H1 (cell line): ENCODE measurements at regions not wholly inside any gene's neighbourhood (a gene's known extent, or its start where the extent isn't known, plus 50 kb on each side); places are given as distances from the start of the nearest gene placed in this dataset.

Experiments used
- CTCF ChIA-PET: fragments of 300-600 bp; sonication (Branson Sonifier 250); formaldehyde crosslinking; loops from one replicate; lab custom pipeline; 2021; ENCODE audit not compliant: partially characterized antibody; lab: Charles Lee
- POLR2A ChIA-PET: fragments of 300-600 bp; sonication (Branson Sonifier 250); formaldehyde crosslinking; loops from one replicate; lab custom pipeline; 2021; ENCODE audit warnings: inconsistent platforms; ENCODE audit not compliant: partially characterized antibody; lab: Charles Lee
- DNase-seq, 2 experiments: peaks; one replicate each; pipeline versions ENCODE4 v3.0.0 to v3.0.0-alpha.2; 2010 to 2022; ENCODE audit warnings: low spot score in 2 of 2, low read depth in 1 of 2, mixed read lengths in 1 of 2
- FAIRE-seq: peaks from 2 replicates; lab custom pipeline; 2011; peaks lifted over from hg19 to GRCh38; lab: Jason Lieb, UNC
- H2AFZ ChIP-seq: 2 replicates; pipeline ENCODE4 v1.8.1; 2012; ENCODE audit warnings: low read length, inconsistent platforms
- H2AK5ac ChIP-seq: 2 replicates; pipeline ENCODE4 v1.6.1; 2013; ENCODE audit warnings: low read depth, low read length
- H2BK120ac ChIP-seq: replicated peaks from 2 replicates; pipeline ENCODE3; 2013; ENCODE audit warnings: low read depth, low read length, inconsistent platforms
- H2BK12ac ChIP-seq: 2 replicates; pipeline ENCODE4 v1.6.1; 2013; ENCODE audit warnings: low read depth, low read length
- H2BK15ac ChIP-seq: 2 replicates; pipeline ENCODE4 v1.6.1; 2013; ENCODE audit warnings: low read length
- H2BK20ac ChIP-seq: 2 replicates; pipeline ENCODE4 v1.6.1; 2013; ENCODE audit warnings: low read length
- H2BK5ac ChIP-seq: 2 replicates; pipeline ENCODE4 v1.6.1; 2013; ENCODE audit warnings: low read depth, low read length
- H3K14ac ChIP-seq: 2 replicates; pipeline ENCODE4 v1.6.1; 2013; ENCODE audit warnings: inconsistent platforms; ENCODE audit not compliant: insufficient read length
- H3K18ac ChIP-seq: 2 replicates; pipeline ENCODE4 v1.6.1; 2013; ENCODE audit warnings: low read length; ENCODE audit errors: extremely low read depth
- H3K23ac ChIP-seq: 2 replicates; pipeline ENCODE4 v1.6.1; 2013; ENCODE audit warnings: inconsistent platforms; ENCODE audit not compliant: insufficient read length
- H3K23me2 ChIP-seq: 2 replicates; pipeline ENCODE4 v1.6.1; 2013; ENCODE audit warnings: low read depth, low read length
- H3K27ac ChIP-seq: 2 replicates; pipeline ENCODE4 v1.6.1; 2011; ENCODE audit warnings: low read depth, low read length, inconsistent platforms
- H3K27me3 ChIP-seq, 4 experiments: replicated peaks in 1 of 4; 1 replicate in 1 of 4; 2 replicates in 3 of 4; pipeline versions ENCODE4 v1.6.1 to v1.8.1; 2011 to 2013; ENCODE audit warnings: low read length in 3 of 4, mild to moderate bottlenecking in 3 of 4, inconsistent platforms in 2 of 4, mixed read lengths in 2 of 4, moderate library complexity in 1 of 4; ENCODE audit not compliant: control insufficient read depth in 3 of 4, insufficient read depth in 3 of 4; ENCODE audit errors: extremely low read depth in 1 of 4
- H3K36me3 ChIP-seq, 4 experiments: 2 replicates each; pipeline versions ENCODE4 v1.6.1 to v1.8.1; 2011 to 2013; ENCODE audit warnings: mild to moderate bottlenecking in 4 of 4, low read length in 3 of 4, moderate library complexity in 2 of 4, control low read depth in 1 of 4, inconsistent platforms in 1 of 4; ENCODE audit not compliant: insufficient read depth in 4 of 4, control insufficient read depth in 2 of 4
- H3K4ac ChIP-seq: replicated peaks from 2 replicates; pipeline ENCODE3; 2013; ENCODE audit warnings: low read length, low read depth, mixed read lengths, inconsistent platforms; ENCODE audit not compliant: insufficient read length
- H3K4me1 ChIP-seq, 4 experiments: replicated peaks in 1 of 4; 1 replicate in 1 of 4; 2 replicates in 3 of 4; pipeline versions ENCODE4 v1.6.1 to v1.8.1; 2011 to 2013; ENCODE audit warnings: low read length in 3 of 4, inconsistent platforms in 2 of 4, mixed read lengths in 1 of 4; ENCODE audit not compliant: insufficient read depth in 4 of 4, control insufficient read depth in 3 of 4
- H3K4me2 ChIP-seq, 2 experiments: 2 replicates each; pipeline versions ENCODE4 v1.6.1 to v1.8.1; 2011 to 2013; ENCODE audit warnings: low read depth in 2 of 2, low read length in 2 of 2, control low read depth in 1 of 2, inconsistent platforms in 1 of 2, mild to moderate bottlenecking in 1 of 2; ENCODE audit not compliant: insufficient read depth in 1 of 2
- H3K4me3 ChIP-seq, 4 experiments: fragments of 200-600, 300-600 bp in 1 of 4; sonication (generic), shearing (Covaris generic), sonication (Bioruptor Twin) in 1 of 4; 2 replicates each; pipeline versions ENCODE4 v1.5.1 to v1.8.1; 2011 to 2016; ENCODE audit warnings: low read length in 4 of 4, low read depth in 3 of 4, control low read depth in 2 of 4, inconsistent platforms in 2 of 4, mild to moderate bottlenecking in 2 of 4, mixed read lengths in 1 of 4, moderate library complexity in 1 of 4; ENCODE audit not compliant: insufficient read depth in 2 of 4; ENCODE audit errors: extremely low read depth in 1 of 4
- H3K56ac ChIP-seq: replicated peaks from 2 replicates; pipeline ENCODE3; 2013; ENCODE audit warnings: low read depth, mild to moderate bottlenecking, mixed read lengths, low read length, inconsistent platforms; ENCODE audit not compliant: insufficient read length
- H3K79me1 ChIP-seq: 2 replicates; pipeline ENCODE4 v1.6.1; 2013; ENCODE audit warnings: low read depth, low read length, control low read depth
- H3K79me2 ChIP-seq, 2 experiments: 2 replicates each; pipeline versions ENCODE4 v1.6.1 to v1.8.1; 2012 to 2013; ENCODE audit warnings: low read length in 2 of 2, mild to moderate bottlenecking in 2 of 2, inconsistent platforms in 1 of 2; ENCODE audit not compliant: insufficient read depth in 2 of 2, control insufficient read depth in 1 of 2
- H3K9ac ChIP-seq, 4 experiments: replicated peaks in 1 of 4; 1 replicate in 1 of 4; 2 replicates in 3 of 4; pipeline versions ENCODE4 v1.6.1 to v1.8.1; 2011 to 2013; ENCODE audit warnings: low read depth in 3 of 4, low read length in 3 of 4, control low read depth in 2 of 4, mild to moderate bottlenecking in 2 of 4, moderate library complexity in 2 of 4, inconsistent platforms in 1 of 4; ENCODE audit errors: extremely low read depth in 1 of 4
- H3K9me3 ChIP-seq, 2 experiments: 2 replicates each; pipeline versions ENCODE4 v1.6.1 to v1.8.1; 2012 to 2013; ENCODE audit warnings: mild to moderate bottlenecking in 2 of 2, moderate library complexity in 2 of 2, control low read depth in 1 of 2, inconsistent platforms in 1 of 2, low read depth in 1 of 2, low read length in 1 of 2, mixed read lengths in 1 of 2; ENCODE audit not compliant: insufficient read depth in 2 of 2
- H4K20me1 ChIP-seq, 2 experiments: replicated peaks in 1 of 2; 2 replicates each; pipeline versions ENCODE3 to v1.8.1; 2011 to 2013; ENCODE audit warnings: inconsistent platforms in 2 of 2, low read length in 2 of 2, mild to moderate bottlenecking in 1 of 2; ENCODE audit not compliant: insufficient read depth in 2 of 2, control insufficient read depth in 1 of 2
- H4K5ac ChIP-seq: 2 replicates; pipeline ENCODE4 v1.6.1; 2013; ENCODE audit warnings: low read length, low read depth, mixed read lengths, inconsistent platforms; ENCODE audit not compliant: insufficient read length
- H4K8ac ChIP-seq: 2 replicates; pipeline ENCODE4 v1.8.0; 2013; ENCODE audit warnings: mild to moderate bottlenecking, moderate library complexity, low read length, inconsistent platforms; ENCODE audit not compliant: insufficient read depth; ENCODE audit errors: extremely low read depth
- H4K91ac ChIP-seq: replicated peaks from 2 replicates; pipeline ENCODE3; 2013; ENCODE audit warnings: low read length, mixed read lengths, inconsistent platforms; ENCODE audit not compliant: insufficient read length
- HDAC2 ChIP-seq, 2 experiments: fragments of 300-600 bp in 1 of 2; sonication (generic) in 1 of 2; IDR thresholded peaks; 2 replicates each; pipeline ENCODE4 v1.6.1; 2011 to 2012; ENCODE audit warnings: low read depth in 2 of 2, low read length in 2 of 2, mild to moderate bottlenecking in 2 of 2, moderate library complexity in 2 of 2, borderline replicate concordance in 1 of 2, inconsistent platforms in 1 of 2
- KDM1A ChIP-seq: fragments of 200-600, 300-600 bp; sonication (generic); IDR thresholded peaks from 2 replicates; pipeline ENCODE4 v1.7.1; 2016; ENCODE audit warnings: mild to moderate bottlenecking, low read length, borderline replicate concordance
- KDM5A ChIP-seq: fragments of 200-600 bp; IDR thresholded peaks from 2 replicates; pipeline ENCODE4 v1.7.1; 2012; ENCODE audit warnings: mild to moderate bottlenecking, low read length, inconsistent platforms, mixed read lengths
- SIRT6 ChIP-seq: IDR thresholded peaks from one replicate; pipeline ENCODE4 v1.7.1; 2012; ENCODE audit warnings: low read length, inconsistent platforms
- WGBS, 2 experiments: shearing (Covaris generic) in 1 of 2; methylation state at CpG; one replicate each; pipeline versions ENCODE4 v1.1.6 to v1.1.7; 2013 to 2015; ENCODE audit warnings: low lambda C conversion rate in 2 of 2, mixed read lengths in 2 of 2, inconsistent platforms in 1 of 2, low coverage in 1 of 2, missing lambda C conversion rate in 1 of 2; ENCODE audit not compliant: insufficient replicate concordance in 2 of 2, insufficient coverage in 1 of 2, insufficient read length in 1 of 2; ENCODE audit errors: extremely low coverage in 1 of 2, missing lambda C conversion rate in 1 of 2; 5-methylcytosine and 5-hydroxymethylcytosine counted together
- TF ChIP-seq, protein P1 (sequence below): IDR thresholded peaks from 2 replicates; pipeline ENCODE4 v1.6.1; 2012; ENCODE audit warnings: inconsistent platforms

DNA sequence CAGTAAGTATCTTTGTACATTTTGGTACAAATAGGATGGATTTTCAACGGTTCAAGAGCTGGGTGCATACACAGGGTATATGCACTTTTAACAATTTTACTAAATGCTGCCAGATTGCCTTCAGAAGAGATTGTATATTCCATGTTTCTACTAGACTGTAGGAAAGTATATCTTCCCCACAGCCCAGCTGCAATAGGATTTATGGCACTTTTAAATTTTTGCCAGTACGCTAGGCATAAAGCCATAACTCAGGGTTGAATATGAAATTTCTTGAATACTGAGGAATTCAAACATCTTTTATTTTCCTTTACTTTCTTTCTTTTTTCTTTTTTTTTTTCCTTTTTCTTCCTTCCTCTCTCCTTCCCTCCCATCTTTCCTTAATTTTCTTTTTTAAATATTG, 78.7 kb upstream of the SULF2 start:
- Histone ChIP-seq H3K18ac (no peak overlapping the region), H3K4me2 (no peak overlapping the region), H4K20me1 (no peaks in the 10 kb centered on the region), H3K27me3 (no peaks in the 10 kb centered on the region), H4K8ac (no peak overlapping the region), H3K79me2 (no peaks in the 10 kb centered on the region), H3K4ac (no peak overlapping the region), H3K4me1 (no peaks in the 10 kb centered on the region; a peak in 1 of 7 replicates), H3K4me3 (no peak overlapping the region), H3K9ac (no peak overlapping the region), H4K5ac (no peak overlapping the region), H2BK5ac (no peak overlapping the region), H3K9me3 (no peaks in the 10 kb centered on the region), H3K23ac (no peak overlapping the region), H2BK15ac (no peak overlapping the region), H3K23me2 (no peaks in the 10 kb centered on the region), H3K36me3 (no peaks in the 10 kb centered on the region), H4K91ac (no peak overlapping the region), H2AK5ac (no peak overlapping the region), H2BK120ac (no peak overlapping the region), H2BK12ac (no peak overlapping the region), H3K79me1 (no peaks in the 10 kb centered on the region), H3K14ac (no peak overlapping the region), H3K56ac (no peak overlapping the region), H2AFZ (no peak overlapping the region), H3K27ac (no peak overlapping the region), H2BK20ac (no peak overlapping the region)
- ChIA-PET CTCF (no interaction called here), POLR2A (no interaction called here)
- WGBS, 2 experiments = 89% methylated on average over 2 of the region's 2 CpGs; no CpG with 5 or more reads in 1 of the 2 experiments
- TF ChIP-seq SIRT6 (no peak), KDM5A (no peak), HDAC2 (IDR thresholded peaks at IDR 0.05; ENCODE audit: borderline replicate concordance in 1 of 2, low read depth in 2 of 2, low read length in 2 of 2) (no peak), KDM1A (no peak)
- TF ChIP-seq, protein P1, sequence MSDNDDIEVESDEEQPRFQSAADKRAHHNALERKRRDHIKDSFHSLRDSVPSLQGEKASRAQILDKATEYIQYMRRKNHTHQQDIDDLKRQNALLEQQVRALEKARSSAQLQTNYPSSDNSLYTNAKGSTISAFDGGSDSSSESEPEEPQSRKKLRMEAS = no peak
- DNase-seq (no peak), FAIRE-seq (no peak)
